ENCODE measurements at regions not wholly inside any gene's neighbourhood (a gene's known extent, or its start where the extent isn't known, plus 50 kb on each side); places are given as distances from the start of the nearest gene placed in this dataset.
"Not testable (repeated sequence)": the region's sequence is repeated elsewhere in the genome, so short reads cannot be mapped to it uniquely, and the experiment has no call there.

DNA sequence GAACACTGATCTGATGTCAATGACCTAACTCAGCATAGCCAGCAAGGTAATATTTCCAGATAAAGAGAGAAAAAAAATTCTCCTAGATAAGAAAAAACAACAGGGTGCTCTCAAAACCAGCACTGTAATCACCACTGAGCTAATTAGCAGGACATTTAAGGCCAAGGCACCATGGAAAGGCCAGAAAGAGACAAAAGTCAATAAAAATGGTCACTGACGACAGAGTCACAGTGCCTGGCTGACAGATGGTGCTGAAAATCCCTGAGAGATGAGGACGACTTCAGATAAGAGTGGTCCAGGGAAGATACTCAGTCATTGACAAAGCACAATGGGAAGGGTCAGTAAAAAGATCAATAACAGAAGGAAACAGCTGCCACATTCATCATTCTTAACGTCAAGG lies 186.7 kb downstream of the SPATA31A6 start:
- not testable (repeated sequence) for TF ChIP-seq JUN (IDR thresholded peaks at IDR 0.05; ENCODE audit: low read depth, low read length); HDAC2 (IDR thresholded peaks at IDR 0.05; ENCODE audit: borderline replicate concordance in 1 of 2, low read depth in 2 of 2, low read length in 2 of 2); CHD2 (IDR thresholded peaks at IDR 0.05; ENCODE audit: low read length)
